ENCODE measurements at regions not wholly inside any gene's neighbourhood (a gene's known extent, or its start where the extent isn't known, plus 50 kb on each side); places are given as distances from the start of the nearest gene placed in this dataset.

DNA sequence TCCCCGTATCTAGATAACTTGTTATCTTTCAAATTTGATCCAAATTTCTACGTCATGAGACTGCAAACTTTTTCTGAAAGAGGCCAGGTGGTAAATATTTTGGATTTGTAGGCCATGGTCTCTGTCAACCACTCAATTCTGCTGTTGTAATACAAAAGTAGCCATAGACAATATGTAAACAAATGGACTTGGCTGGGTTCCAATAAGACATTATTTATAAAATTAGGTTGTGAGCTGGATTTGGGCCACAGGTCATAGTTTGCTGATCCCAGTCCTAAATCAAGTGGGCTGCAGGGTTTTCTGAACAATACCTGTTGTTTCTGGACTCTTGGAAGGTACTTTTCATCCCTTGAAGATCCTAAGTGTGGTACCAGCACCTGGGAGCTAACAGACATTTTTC lies 1178.0 kb downstream of the SORCS1 start:
- DNase-seq (ENCODE audit: low read depth, low spot score) = no peak

GRCh38 chr10:105982735-105983134 lies 1181.8 kb downstream of the SORCS1 start:
- DNase-seq (ENCODE audit: low read depth, low spot score) = no peak

DNA sequence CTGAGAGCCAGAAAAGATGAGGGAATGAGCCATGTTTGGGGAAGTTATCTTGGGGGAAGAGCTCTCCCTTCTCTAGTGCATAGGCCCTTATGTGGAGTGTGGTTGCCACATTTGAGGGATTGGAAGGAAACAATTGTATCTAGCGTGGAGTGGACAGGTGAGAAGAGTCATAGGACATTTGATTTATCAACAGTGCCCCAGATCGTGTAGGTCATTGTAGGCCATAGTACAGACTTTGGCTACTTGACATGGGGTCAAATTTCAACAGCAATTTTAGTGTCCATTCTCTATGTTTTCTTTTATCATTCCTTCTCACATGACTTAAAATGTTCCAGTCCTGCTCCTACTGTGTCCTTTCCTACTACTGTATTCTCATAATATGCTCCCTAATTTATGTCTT lies 1182.8 kb downstream of the SORCS1 start:
- no peak for DNase-seq (ENCODE audit: low read depth, low spot score)

DNA sequence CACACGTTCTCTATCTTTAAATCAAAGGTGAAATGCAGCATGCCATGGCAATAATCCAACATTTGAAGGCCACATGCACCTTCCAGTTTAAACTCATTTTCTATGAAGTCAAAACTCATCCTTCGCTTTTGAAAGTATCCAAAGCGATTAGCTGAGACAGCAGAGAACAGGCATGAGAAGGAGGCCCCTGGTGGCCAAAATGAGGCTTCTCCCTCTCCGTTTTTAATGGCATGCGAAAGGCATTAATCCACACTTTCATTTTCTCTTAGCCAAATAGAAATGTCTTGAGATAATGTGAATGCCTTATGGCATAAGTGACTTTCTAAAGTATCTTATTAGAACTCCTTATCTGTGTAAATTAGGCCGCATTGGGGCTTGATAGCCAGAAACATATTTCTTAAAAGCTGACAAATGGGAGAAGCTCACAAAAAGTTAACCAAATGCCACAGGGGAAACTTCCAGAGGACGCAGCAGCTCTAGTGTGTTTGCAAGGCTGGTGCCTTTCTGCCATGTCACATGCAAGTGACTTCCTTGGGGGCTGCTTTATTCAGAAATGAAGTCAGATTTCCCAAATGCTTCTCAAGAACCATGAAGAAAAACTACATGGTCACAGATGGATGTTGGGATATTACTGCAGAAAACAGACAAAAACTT lies 1189.6 kb downstream of the SORCS1 start:
- peak; percentile 22 for DNase-seq (ENCODE audit: low read depth, low spot score)

DNA sequence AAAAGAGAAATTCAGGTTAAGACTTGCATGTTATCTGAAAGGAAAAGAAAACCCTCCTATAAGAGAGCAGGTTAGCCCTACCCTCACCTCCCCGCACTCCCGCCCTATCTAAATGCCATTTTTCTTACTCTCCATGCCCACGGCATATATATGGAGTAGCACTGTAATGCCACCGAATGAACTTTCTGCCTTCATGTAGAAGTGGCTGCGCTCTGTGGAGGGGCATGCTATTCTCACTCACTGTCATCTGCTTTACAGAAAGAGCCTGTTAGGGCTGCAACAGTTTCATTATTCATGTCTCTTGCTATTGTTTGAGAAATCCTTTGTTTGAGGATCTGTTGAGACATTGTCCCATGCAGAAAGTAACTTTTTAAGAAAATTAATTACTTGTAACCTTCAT lies 1190.6 kb downstream of the SORCS1 start:
- DNase-seq (ENCODE audit: low read depth, low spot score) = no peak

- DNase-seq (ENCODE audit: low read depth, low spot score) = peak; percentile 9
Observed at GRCh38 chr10:105973360-105973759, 1191.1 kb downstream of the SORCS1 start.

- no peak for DNase-seq (ENCODE audit: low read depth, low spot score)
Observed at GRCh38 chr10:105971460-105971859, 1193.0 kb downstream of the SORCS1 start.

DNA sequence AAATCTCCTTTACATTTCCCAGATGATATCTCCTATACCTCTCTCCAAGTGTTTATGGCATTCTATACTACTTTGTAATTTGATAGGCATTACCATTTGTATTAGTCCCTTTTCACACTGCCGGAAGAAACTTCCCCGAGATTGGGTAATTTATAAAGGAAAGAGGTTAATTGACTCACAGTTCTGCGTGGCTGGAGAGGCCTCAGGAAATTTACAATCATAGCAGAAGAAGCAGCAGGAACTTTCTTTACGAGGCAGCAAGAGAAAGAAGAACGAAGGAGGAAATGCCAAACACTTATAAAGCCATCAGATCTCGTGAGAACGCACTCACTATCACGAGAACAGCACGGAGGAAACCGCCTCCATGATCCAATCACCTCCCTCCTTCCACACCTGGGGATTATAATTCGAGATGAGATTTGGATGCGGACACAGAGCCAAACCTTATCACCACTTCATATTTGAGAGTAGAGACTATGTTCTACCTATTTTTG lies 1194.6 kb downstream of the SORCS1 start:
- DNase-seq (ENCODE audit: low read depth, low spot score) = no peak

- DNase-seq (ENCODE audit: low read depth, low spot score) = no peak
Observed at GRCh38 chr10:105968666-105969065, 1195.8 kb downstream of the SORCS1 start.

- DNase-seq (ENCODE audit: low read depth, low spot score) = no peak
Observed at GRCh38 chr10:105967256-105967655, 1197.2 kb downstream of the SORCS1 start.

DNA sequence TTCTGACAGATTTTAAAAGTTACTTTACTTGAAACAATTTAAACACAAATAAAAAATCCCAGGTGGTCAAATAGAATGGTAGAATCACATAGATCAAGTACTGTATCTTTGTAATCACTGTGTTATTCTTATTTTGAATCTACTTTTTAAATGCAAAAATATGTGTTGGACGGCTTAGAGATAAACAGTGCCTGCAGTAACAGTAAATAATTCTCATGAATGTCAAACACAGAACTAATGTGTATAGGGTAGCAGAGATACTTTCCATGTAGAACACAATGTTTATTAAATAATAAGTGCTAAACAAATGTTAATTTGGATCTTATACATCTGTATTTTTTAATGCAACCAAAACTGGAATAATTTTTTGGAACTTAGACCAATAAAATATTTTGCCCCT lies 1199.4 kb downstream of the SORCS1 start:
- no peak for DNase-seq (ENCODE audit: low read depth, low spot score)

DNA sequence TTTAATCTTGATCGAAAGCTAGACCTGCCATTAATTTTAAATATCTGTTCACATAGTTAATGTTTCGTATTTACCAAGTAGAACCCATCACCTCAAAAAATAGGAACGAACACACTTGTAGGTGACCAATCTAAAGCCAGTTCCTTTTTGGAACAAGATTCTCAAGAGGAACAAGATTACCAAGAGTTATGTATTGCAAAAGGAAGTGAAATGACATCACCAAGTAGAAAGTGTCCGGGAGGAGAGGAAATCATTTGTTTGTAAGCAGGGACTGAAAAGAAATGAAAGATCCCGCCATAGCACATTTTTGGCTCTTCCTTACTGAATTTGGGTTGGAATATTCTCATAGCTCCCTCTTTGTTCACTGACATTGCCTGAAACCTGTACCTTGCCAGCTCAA lies 1200.5 kb downstream of the SORCS1 start:
- no peak for DNase-seq (ENCODE audit: low read depth, low spot score)

GRCh38 chr10:105963334-105963884 lies 1201.1 kb downstream of the SORCS1 start:
- DNase-seq (ENCODE audit: low read depth, low spot score) = no peak

DNA sequence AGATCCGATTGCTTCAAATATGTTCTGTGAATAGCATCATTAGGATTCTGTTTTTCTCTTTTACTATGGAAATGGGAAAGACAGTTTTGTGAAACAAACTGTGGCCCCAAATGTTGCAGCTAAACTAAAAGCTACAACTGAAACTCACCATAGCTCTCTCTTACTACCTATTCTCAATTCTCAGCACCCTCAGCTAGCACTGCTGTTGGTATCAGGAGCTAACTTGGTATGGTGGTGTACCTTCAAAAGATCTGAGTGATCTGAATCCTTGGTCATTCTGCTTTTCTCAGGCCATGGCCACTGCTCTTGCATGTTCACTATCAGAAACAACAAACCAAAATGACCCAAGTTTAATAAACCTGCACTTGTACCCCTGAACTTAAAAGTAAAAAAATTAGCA lies 1208.0 kb downstream of the SORCS1 start:
- no peak for DNase-seq (ENCODE audit: low read depth, low spot score)

DNA sequence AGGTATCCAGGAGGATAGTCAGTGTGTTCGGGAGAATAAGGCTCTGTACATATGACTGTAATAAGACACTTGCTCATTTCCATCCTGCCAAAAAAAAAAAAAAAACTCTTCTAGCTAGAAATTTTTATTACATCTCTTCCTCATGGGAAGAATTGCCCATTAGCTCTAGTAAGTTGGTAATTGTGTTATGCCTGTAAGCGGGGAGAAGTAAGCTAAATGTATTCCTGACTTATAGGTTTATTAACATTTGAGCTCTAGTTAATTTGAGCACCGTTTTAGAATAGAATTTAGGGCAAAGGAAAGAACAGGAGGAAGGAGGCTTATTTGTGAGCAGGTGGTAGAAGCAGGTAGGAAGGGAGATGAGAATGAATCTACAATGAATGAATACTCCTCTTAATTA lies 1210.6 kb downstream of the SORCS1 start:
- no peak for DNase-seq (ENCODE audit: low read depth, low spot score)

DNA sequence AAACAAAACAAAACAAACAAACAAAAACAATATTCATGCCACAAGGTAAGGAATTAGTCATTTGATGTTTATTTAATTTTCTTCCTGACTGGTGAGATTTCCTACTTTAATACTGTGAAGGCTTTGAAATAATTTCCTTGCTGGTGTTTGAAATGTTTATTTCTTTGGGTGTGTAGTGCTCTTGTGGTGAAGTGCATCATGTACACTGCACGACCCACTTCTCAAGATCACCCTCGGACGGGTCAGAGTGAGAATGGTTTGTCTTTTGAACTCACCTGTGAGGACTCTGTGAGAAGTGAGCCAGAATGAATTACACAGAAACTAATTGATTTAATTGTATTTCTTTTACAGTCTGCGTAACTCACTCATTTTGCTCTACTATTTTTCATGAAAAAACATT lies 1211.5 kb downstream of the SORCS1 start:
- no peak for DNase-seq (ENCODE audit: low read depth, low spot score)

- DNase-seq (ENCODE audit: low read depth, low spot score) = peak; percentile 74
Observed at GRCh38 chr10:105952153-105952552, 1212.4 kb downstream of the SORCS1 start.

DNA sequence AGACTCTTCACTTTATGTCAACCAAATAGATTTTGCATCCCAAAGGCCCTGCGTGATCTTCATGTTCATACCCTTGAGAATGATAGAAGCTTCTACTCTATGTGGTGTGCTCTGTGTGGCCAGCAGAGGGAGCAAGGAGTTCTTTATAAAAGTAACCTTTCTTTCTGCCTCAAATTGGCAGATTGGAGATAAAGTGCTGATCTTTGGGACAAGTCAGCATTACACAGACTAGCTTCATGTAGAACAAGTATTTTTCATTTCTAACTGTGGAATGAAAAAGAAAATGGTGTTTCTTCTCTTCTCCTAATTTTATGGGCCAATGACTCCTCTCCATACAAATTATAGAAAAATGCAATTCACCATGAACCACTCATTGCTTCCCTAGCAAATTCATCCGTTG lies 1214.1 kb downstream of the SORCS1 start:
- peak; percentile 69 for DNase-seq (ENCODE audit: low read depth, low spot score)

DNA sequence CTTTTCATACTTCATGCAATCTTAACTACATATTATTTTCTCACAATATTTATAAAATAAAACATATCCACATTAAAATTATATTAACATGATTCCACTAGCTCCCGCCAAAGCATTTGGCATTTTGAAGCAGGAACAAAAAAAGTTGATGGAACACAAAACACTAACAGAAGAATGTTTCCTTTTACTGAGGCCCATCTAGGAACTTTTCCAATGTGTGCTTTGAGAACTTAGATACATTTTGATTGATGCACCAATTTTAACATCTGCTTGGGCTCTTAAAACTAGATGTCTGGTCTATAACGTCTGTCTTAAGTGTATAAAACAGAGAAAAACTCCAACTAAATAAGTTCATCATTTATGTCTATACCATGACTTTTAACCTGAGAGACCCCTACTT lies 1214.8 kb downstream of the SORCS1 start:
- DNase-seq (ENCODE audit: low read depth, low spot score) = no peak

- DNase-seq (ENCODE audit: low read depth, low spot score) = no peak
Observed at GRCh38 chr10:105925045-105925785, 1239.3 kb downstream of the SORCS1 start.

DNA sequence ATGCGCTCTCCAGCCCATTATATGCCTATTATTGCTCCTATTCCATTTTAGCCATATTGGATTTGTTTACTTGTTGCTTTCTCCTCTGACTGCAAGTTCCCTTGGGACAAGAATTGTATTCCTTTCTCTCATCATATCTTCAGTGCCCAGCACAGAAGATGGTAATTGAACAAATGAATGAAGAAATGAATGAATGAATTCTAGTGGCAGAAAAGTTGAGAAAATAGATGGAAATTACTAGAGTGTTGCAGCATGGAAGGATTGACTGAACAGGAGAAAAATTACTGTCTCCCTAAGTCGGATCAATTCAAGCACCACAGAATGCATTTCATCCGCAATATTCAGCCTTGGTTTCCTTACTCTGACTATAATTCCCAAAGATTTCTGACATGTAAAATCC lies 1243.2 kb downstream of the SORCS1 start:
- DNase-seq (ENCODE audit: low read depth, low spot score) = no peak

GRCh38 chr10:105914432-105914831 lies 1250.1 kb downstream of the SORCS1 start:
- DNase-seq (ENCODE audit: low read depth, low spot score) = no peak

DNA sequence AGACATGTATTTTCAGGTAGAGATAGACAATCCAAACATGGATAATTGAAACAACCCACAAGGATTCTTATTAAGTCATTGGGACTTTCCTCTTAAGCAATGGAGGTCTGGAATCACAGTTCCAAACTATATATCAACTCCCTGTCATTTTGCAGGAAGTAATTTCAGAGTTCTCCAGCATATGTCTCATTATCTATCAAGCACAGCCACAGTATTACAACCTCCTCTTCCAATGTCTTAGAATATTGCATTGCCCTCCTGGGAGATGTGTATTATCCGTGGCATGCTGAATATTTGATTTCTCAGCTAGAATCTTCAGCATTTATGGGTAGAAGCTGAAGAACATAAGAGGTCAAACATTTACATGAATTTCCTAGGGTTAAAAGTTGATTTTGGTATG lies 1255.8 kb downstream of the SORCS1 start:
- DNase-seq (ENCODE audit: low read depth, low spot score) = no peak
